Activated CD8-positive, alpha-beta memory T cell treated with anti-CD3 and anti-CD28 coated beads for 36 hours (primary cell): ENCODE measurements at regions not wholly inside any gene's neighbourhood (a gene's known extent, or its start where the extent isn't known, plus 50 kb on each side); places are given as distances from the start of the nearest gene placed in this dataset.
"Not testable (repeated sequence)": the region's sequence is repeated elsewhere in the genome, so short reads cannot be mapped to it uniquely, and the experiment has no call there.

Source experiments
- CTCF ChIA-PET: fragments of 350-600 bp; sonication (Branson Sonifier 250); formaldehyde crosslinking; loops from one replicate; lab custom pipeline; 2021; ENCODE audit warnings: antibody characterized with exemption; lab: Charles Lee
- POLR2A ChIA-PET: fragments of 350-600 bp; sonication (Branson Sonifier 250); formaldehyde crosslinking; loops from one replicate; lab custom pipeline; 2021; ENCODE audit warnings: antibody characterized with exemption; lab: Charles Lee

- ChIA-PET POLR2A (no interaction called here), CTCF (interaction anchor here (0.7 kb wide), 1 partner anchor 1254 kb away, joined by 3 read pairs; no protein-coding TSS in a partner anchor)
Measured at GRCh38 chr11:91326280-91326679, 898.3 kb upstream of the FAT3 start.

- CTCF ChIA-PET: no interaction called here
- POLR2A ChIA-PET: no interaction called here
Measured at GRCh38 chr11:91314521-91314920, 910.1 kb upstream of the FAT3 start.

- CTCF ChIA-PET: no interaction called here
Measured at GRCh38 chr11:91312541-91312940, 912.1 kb upstream of the FAT3 start.

GRCh38 chr11:91310085-91310484 is 914.5 kb upstream of the FAT3 start:
- CTCF ChIA-PET: no interaction called here
- POLR2A ChIA-PET: no interaction called here

More at GRCh38 chr11:91312541-91312940, 912.1 kb upstream of the FAT3 start:
- POLR2A ChIA-PET: no interaction called here

- ChIA-PET POLR2A (no interaction called here), CTCF (no interaction called here)
Measured at GRCh38 chr11:91308069-91308468, 916.5 kb upstream of the FAT3 start.

GRCh38 chr11:91305402-91305801 is 919.2 kb upstream of the FAT3 start:
- CTCF ChIA-PET: no interaction called here
- POLR2A ChIA-PET: no interaction called here

- ChIA-PET POLR2A (no interaction called here), CTCF (no interaction called here)
Measured at GRCh38 chr11:91303749-91304148, 920.9 kb upstream of the FAT3 start.

- POLR2A ChIA-PET: no interaction called here
Measured at GRCh38 chr11:91299980-91300379, 924.6 kb upstream of the FAT3 start.

GRCh38 chr11:91296629-91297028 is 928.0 kb upstream of the FAT3 start:
- ChIA-PET CTCF (no interaction called here), POLR2A (no interaction called here)

More at GRCh38 chr11:91299980-91300379, 924.6 kb upstream of the FAT3 start:
- CTCF ChIA-PET: no interaction called here

GRCh38 chr11:91295591-91295990 is 929.0 kb upstream of the FAT3 start:
- ChIA-PET POLR2A (no interaction called here), CTCF (no interaction called here)

GRCh38 chr11:91293119-91293518 is 931.5 kb upstream of the FAT3 start:
- CTCF ChIA-PET: no interaction called here
- POLR2A ChIA-PET: no interaction called here

GRCh38 chr11:91272089-91272488 is 952.5 kb upstream of the FAT3 start:
- ChIA-PET POLR2A (no interaction called here), CTCF (no interaction called here)

GRCh38 chr11:91268512-91269295 is 955.9 kb upstream of the FAT3 start:
- POLR2A ChIA-PET, CTCF ChIA-PET: not testable (repeated sequence)

- ChIA-PET POLR2A (no interaction called here), CTCF (interaction anchor here (0.5 kb wide), 1 partner anchor 12 kb away, joined by 4 read pairs; no protein-coding TSS in a partner anchor)
Measured at GRCh38 chr11:91265946-91266345, 958.7 kb upstream of the FAT3 start.

GRCh38 chr11:91264481-91264880 is 960.1 kb upstream of the FAT3 start:
- ChIA-PET POLR2A (no interaction called here), CTCF (no interaction called here)

- POLR2A ChIA-PET: no interaction called here
- CTCF ChIA-PET: no interaction called here
Measured at GRCh38 chr11:91263496-91264365, 960.9 kb upstream of the FAT3 start.

- ChIA-PET POLR2A (no interaction called here), CTCF (no interaction called here)
Measured at GRCh38 chr11:91261513-91261912, 963.1 kb upstream of the FAT3 start.

GRCh38 chr11:91258876-91259275 is 965.7 kb upstream of the FAT3 start:
- ChIA-PET CTCF (no interaction called here), POLR2A (no interaction called here)

GRCh38 chr11:91257667-91258066 is 967.0 kb upstream of the FAT3 start:
- ChIA-PET POLR2A (no interaction called here), CTCF (no interaction called here)

GRCh38 chr11:91248199-91248807 is 976.3 kb upstream of the FAT3 start:
- ChIA-PET POLR2A (no interaction called here), CTCF (no interaction called here)
